RPMI7951 (cell line): ENCODE measurements at regions not wholly inside any gene's neighbourhood (a gene's known extent, or its start where the extent isn't known, plus 50 kb on each side); places are given as distances from the start of the nearest gene placed in this dataset.
"Not testable (repeated sequence)": the region's sequence is repeated elsewhere in the genome, so short reads cannot be mapped to it uniquely, and the experiment has no call there.

ENCODE experiments used
- DNase-seq: peaks from one replicate; pipeline ENCODE4 v3.0.0-alpha.2; 2012; ENCODE audit warnings: low read depth

- no peak for DNase-seq
Observed at GRCh38 chr2:223285370-223286265, 233.6 kb downstream of the KCNE4 start.

GRCh38 chr2:223294756-223295155 is 242.8 kb downstream of the KCNE4 start:
- DNase-seq = no peak

DNA sequence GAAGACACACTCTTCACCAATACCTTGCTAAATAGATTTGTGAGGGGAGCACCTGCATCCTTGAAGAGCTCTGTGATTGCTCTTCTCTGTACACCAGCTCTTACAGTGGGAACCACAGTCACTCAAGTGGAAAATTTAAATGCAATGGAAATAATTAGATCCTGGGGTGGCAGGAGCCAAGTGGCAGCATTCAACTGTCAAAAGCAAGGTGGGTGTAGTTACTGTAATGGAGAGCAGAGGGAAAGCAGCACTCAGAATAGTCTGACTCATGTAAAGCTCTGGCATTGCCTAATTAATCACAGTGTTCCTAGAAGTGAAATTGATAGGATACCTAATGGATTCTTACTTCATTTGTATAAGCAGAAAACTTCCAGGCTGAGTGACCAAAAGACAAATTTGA is 245.8 kb downstream of the KCNE4 start:
- peak; percentile 24 for DNase-seq

GRCh38 chr2:223298329-223298728 is 246.3 kb downstream of the KCNE4 start:
- not testable (repeated sequence) for DNase-seq

GRCh38 chr2:223300326-223300725 is 248.3 kb downstream of the KCNE4 start:
- DNase-seq = no peak

DNA sequence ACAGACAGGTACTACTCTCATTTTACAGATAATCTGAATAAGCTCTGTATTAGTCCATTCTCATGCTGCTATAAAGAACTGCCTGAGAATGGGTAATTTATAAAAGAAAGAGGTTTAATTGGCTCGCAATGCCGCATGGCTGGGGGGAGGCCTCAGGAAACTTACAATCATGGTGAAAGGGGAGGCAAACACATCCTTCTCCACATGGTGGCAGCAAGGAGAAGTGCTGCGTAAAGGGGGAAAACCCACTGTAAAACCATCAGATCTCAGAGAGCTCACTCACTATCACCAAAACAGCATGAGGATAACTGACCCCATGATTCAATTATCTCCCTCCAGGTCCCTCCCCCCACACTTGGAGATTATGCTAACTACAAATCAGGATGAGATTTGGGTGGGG is 254.4 kb downstream of the KCNE4 start:
- DNase-seq = peak; percentile 60

- DNase-seq = no peak
Observed at GRCh38 chr2:223311889-223312680, 260.1 kb downstream of the KCNE4 start.

- DNase-seq = no peak
Observed at GRCh38 chr2:223313101-223313500, 261.1 kb downstream of the KCNE4 start.

DNA sequence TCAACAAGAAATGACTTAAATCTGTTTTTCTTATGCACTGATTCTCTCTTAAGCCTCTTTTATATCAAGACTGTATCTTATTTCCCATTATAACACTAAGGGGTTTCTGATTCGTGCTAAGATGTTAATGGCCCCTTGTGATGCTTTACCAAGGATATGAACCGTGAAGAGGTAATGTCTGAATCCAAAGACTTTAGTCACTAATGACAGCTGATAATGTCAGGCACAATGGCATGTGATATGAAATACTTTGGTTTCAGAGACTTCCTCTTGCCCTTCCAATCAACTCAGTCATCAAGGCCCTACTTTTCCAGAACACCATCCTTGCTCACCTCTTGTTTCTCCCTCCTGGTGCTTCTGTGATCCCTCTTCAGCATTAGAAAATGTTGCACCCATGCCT is 262.8 kb downstream of the KCNE4 start:
- no peak for DNase-seq

DNA sequence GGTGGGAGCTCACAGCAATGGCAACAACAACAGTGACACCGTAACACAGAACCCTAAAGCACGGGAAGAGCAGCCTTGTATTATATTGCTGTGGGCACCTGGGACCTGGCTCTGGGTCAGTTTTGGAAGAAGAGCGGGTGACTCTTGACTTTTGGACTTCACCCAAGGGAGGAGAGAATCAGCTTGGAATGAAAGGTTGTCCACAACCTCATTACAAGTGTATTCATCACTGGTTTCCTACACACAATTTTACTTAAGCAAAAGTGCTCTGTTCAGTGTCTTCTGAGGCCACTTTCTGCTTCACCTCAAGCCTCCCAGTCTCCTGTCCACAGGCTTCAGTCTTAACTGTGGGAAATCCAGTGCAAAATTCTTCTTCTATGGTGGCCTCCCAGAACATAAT is 263.8 kb downstream of the KCNE4 start:
- peak; percentile 23 for DNase-seq

DNA sequence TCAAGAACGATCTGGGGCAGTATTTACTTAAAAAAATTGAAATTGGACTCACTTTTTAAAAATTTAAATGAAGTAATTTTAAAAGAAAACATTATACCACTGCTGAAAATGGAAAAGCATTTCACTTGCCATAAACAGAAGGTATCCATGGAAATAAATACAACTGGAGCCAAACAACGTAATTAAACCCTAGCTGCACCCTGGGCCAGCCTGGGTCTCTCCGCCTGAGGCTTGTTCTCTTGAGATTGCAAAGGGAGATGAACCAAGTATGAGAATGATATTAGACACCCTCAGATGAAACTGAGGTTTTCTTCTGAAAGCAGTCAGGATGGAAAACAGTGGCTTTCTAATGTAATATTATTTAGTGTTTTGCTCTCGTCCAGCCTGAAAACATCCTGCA is 264.4 kb downstream of the KCNE4 start:
- peak; percentile 11 for DNase-seq

DNA sequence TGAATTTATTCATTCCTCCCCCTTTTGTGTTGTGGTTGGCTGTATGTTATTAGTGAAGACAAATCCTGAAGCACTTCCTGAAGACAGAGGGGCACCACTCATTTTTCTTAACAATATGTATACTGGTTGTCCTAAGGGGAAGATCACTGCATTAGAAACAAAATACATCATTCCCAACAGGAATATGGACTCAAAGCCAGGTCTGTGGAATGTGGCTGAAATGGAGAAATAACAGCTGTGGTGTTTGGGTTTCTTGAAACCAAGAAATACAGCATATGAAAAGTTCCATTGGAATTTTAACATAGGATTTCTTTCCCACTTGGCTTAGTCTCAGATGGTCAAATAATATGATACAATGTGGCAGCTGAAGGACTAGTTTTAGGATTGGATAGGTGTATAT is 267.6 kb downstream of the KCNE4 start:
- DNase-seq = no peak

- DNase-seq = no peak
Observed at GRCh38 chr2:223324402-223324801, 272.4 kb downstream of the KCNE4 start.

DNA sequence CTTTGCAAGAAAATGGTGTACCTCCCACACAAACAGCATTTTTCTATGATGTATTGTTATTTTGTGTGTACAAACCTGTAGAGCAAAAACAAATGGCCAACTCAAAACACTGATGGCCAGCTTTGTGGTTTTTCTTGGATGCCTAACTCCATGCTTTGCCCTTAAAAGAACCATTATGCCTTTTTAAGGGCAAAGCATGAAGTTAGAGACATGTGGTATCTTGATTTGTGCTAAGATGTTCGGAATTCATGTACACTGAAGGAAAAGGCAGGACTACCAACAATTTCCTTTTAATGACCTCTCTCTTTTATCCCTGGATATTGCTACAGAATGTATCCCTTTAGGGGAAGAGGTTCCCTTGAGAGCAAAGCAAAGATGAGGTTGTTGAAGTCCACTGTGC is 273.6 kb downstream of the SCG2 start:
- DNase-seq = peak; percentile 33

GRCh38 chr2:223330747-223331146 is 271.4 kb downstream of the SCG2 start:
- DNase-seq = not testable (repeated sequence)

DNA sequence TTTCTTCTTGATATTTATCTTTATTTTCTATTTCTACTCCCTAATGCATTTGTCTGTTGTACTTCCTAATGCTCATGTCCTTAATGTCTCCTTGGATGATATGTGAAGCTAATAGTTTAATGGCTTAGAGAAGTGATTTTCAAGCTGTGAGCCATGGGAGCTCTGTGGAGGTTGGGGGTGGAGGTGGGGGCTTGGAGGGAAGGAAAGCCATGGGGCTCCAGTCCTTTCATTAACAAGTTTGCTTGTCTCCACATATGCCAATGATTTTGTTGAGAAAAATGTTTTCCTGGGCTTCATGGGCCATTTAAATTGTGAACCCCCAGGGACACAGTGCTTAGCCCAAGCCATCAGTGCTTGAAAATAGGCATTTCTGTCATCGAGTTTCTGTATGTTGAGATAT is 264.1 kb downstream of the SCG2 start:
- DNase-seq = no peak

GRCh38 chr2:223357076-223357475 is 245.1 kb downstream of the SCG2 start:
- no peak for DNase-seq

DNA sequence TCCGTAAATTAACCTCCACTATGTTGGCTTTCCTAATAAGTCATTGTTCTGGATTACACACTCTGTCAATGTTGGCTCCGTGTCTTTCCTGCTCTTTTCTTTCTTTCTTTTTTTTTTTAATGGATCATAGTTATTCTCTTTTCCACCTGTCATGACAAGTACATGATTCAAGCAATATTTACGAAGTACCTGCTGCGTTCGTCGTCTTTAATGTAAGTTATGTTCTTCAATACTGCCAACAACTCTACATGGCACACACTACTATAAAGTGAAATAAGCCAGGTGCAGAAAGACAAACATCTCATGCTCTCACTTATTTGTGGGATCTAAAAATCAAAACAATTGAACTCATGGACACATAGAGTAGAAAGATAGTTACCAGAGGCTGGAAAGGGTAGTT is 239.1 kb downstream of the SCG2 start:
- DNase-seq = no peak

GRCh38 chr2:223365158-223365679 is 236.9 kb downstream of the SCG2 start:
- DNase-seq = no peak

DNA sequence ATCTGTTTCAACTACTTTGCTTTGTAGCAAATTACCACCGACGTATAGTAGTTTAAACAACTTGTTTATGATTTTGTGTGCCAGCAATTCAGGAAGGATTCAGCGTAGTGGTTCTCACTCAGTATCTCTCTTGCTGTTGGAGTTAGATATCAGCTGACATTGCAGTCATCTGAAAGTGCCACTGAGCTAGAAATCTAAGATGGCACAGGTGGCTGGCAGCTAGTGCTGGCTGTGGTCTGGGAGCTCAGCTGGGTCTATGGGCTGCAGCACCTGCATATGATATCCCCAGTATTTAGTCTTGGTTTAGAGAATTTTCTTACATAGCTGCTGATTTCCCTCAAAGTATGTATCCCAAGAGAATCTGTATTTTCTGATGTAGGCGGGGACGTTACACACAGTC is 235.6 kb downstream of the SCG2 start:
- no peak for DNase-seq

GRCh38 chr2:223368481-223368880 is 233.7 kb downstream of the SCG2 start:
- no peak for DNase-seq

GRCh38 chr2:223369889-223370288 is 232.3 kb downstream of the SCG2 start:
- DNase-seq = no peak

GRCh38 chr2:223383315-223383714 is 218.8 kb downstream of the SCG2 start:
- peak; percentile 50 for DNase-seq
